ENCODE measurements at regions not wholly inside any gene's neighbourhood (a gene's known extent, or its start where the extent isn't known, plus 50 kb on each side); places are given as distances from the start of the nearest gene placed in this dataset.

GRCh38 chr2:217429981-217430500, 570.2 kb upstream of the TNP1 start:
- no peak for DNase-seq (ENCODE audit: extremely low read depth, low read depth, low spot score)

GRCh38 chr2:217421834-217422233, 562.0 kb upstream of the TNP1 start:
- DNase-seq (ENCODE audit: extremely low read depth, low read depth, low spot score) = no peak

GRCh38 chr2:217420854-217421253, 561.0 kb upstream of the TNP1 start:
- no peak for DNase-seq (ENCODE audit: extremely low read depth, low read depth, low spot score)

- no peak for DNase-seq (ENCODE audit: extremely low read depth, low read depth, low spot score)
These were observed 559.3 kb upstream of the TNP1 start for GRCh38 chr2:217419055-217419671.

GRCh38 chr2:217418544-217418943, 558.7 kb upstream of the TNP1 start:
- no peak for DNase-seq (ENCODE audit: extremely low read depth, low read depth, low spot score)

GRCh38 chr2:217418090-217418489, 558.2 kb upstream of the TNP1 start:
- DNase-seq (ENCODE audit: extremely low read depth, low read depth, low spot score) = no peak

- DNase-seq (ENCODE audit: extremely low read depth, low read depth, low spot score) = no peak
These were observed 557.7 kb upstream of the TNP1 start for GRCh38 chr2:217417536-217417935.

GRCh38 chr2:217415316-217415715, 555.5 kb upstream of the TNP1 start:
- DNase-seq (ENCODE audit: extremely low read depth, low read depth, low spot score) = no peak

- no peak for DNase-seq (ENCODE audit: extremely low read depth, low read depth, low spot score)
These were observed 554.6 kb upstream of the TNP1 start for GRCh38 chr2:217414429-217414828.

- DNase-seq (ENCODE audit: extremely low read depth, low read depth, low spot score) = no peak
These were observed 553.3 kb upstream of the TNP1 start for GRCh38 chr2:217413193-217413592.

- no peak for DNase-seq (ENCODE audit: extremely low read depth, low read depth, low spot score)
These were observed 552.9 kb upstream of the TNP1 start for GRCh38 chr2:217412721-217413120.

- DNase-seq (ENCODE audit: extremely low read depth, low read depth, low spot score) = no peak
These were observed 552.4 kb upstream of the TNP1 start for GRCh38 chr2:217412277-217412676.

- no peak for DNase-seq (ENCODE audit: extremely low read depth, low read depth, low spot score)
These were observed 550.8 kb upstream of the TNP1 start for GRCh38 chr2:217410681-217410960.

- DNase-seq (ENCODE audit: extremely low read depth, low read depth, low spot score) = no peak
These were observed 550.3 kb upstream of the TNP1 start for GRCh38 chr2:217409949-217410680.

- DNase-seq (ENCODE audit: extremely low read depth, low read depth, low spot score) = no peak
These were observed 547.5 kb upstream of the TNP1 start for GRCh38 chr2:217407362-217407761.

- no peak for DNase-seq (ENCODE audit: extremely low read depth, low read depth, low spot score)
These were observed 544.4 kb upstream of the TNP1 start for GRCh38 chr2:217404236-217404760.

- DNase-seq (ENCODE audit: extremely low read depth, low read depth, low spot score) = no peak
These were observed 543.0 kb upstream of the TNP1 start for GRCh38 chr2:217402761-217403383.

- DNase-seq (ENCODE audit: extremely low read depth, low read depth, low spot score) = no peak
These were observed 542.3 kb upstream of the TNP1 start for GRCh38 chr2:217402144-217402543.

GRCh38 chr2:217399291-217399690, 539.4 kb upstream of the TNP1 start:
- no peak for DNase-seq (ENCODE audit: extremely low read depth, low read depth, low spot score)

- no peak for DNase-seq (ENCODE audit: extremely low read depth, low read depth, low spot score)
These were observed 539.0 kb upstream of the TNP1 start for GRCh38 chr2:217398860-217399259.

GRCh38 chr2:217398101-217398500, 538.2 kb upstream of the TNP1 start:
- DNase-seq (ENCODE audit: extremely low read depth, low read depth, low spot score) = no peak

- no peak for DNase-seq (ENCODE audit: extremely low read depth, low read depth, low spot score)
These were observed 536.7 kb upstream of the TNP1 start for GRCh38 chr2:217396586-217396985.
